Inferior parietal cortex (tissue), 1 donor: ENCODE measurements at regions not wholly inside any gene's neighbourhood (a gene's known extent, or its start where the extent isn't known, plus 50 kb on each side); places are given as distances from the start of the nearest gene placed in this dataset.
"Not testable (repeated sequence)": the region's sequence is repeated elsewhere in the genome, so short reads cannot be mapped to it uniquely, and the experiment has no call there.

Experiments
- DNase-seq: peaks from one replicate; pipeline ENCODE4 v3.0.0-alpha.2; 2016; ENCODE audit errors: extremely low spot score

- DNase-seq, result no peak
Measured at GRCh38 chr5:175347027-175347426, 97.0 kb downstream of the DRD1 start.

GRCh38 chr5:175344331-175345195 is 99.4 kb downstream of the DRD1 start:
- peak; percentile 27 for DNase-seq

DNA sequence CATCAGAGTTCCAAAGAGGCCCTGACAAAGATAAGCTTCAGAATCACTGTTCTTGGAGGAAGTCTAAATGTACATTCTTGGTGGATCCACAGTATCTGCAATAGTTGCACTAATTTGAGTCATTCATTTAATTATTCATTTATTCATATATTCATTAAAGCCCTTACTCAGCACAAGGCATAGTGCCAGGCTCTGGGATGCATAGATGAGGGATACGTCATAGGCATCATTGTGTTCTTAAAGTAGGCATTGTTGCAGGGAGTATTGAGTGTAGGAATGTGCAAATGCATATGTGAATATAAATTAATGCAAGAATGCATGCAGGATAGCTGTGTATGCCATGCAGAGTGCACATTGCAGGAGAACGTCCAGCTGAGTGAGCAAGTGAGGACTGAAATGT is 100.7 kb downstream of the DRD1 start:
- no peak for DNase-seq

DNA sequence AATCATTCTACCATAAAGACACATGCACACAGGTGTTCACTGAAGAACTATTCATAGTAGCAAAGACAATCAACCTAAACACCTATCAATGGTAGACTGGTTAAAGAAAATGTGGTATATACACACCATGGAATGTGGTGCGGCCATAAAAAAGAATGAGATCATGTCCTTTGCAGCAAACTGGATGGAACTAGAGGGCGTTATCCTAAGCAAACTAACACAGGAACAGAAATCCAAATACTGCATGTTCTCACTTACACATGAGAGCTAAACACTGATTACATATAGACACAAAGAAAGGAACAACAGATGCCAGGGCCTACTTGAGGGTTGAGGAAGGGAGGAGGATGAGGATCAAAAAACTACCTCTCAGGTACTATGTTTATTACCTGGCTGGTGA is 103.8 kb downstream of the DRD1 start:
- no peak for DNase-seq

- no peak for DNase-seq
Measured at GRCh38 chr5:175337680-175338079, 106.3 kb downstream of the DRD1 start.

- no peak for DNase-seq
Measured at GRCh38 chr5:175336781-175337180, 107.2 kb downstream of the DRD1 start.

DNA sequence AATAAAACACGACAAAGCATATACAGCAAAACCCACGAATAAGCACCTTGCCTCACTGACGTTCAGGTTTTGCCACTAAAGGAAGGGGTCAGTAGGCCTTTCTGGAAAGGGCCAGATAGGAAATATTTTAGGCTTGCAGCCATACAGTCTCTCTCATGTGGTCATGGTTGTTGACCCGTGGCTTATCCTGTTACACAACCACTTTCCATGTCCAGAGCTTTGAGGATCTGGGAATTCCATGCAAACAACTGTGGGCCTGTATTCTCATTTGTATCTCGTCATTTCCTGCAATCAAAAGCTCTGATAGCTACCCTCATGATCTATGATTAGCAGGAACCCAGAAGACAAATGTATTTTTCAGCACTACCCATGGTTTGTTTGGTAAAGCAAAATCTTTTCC is 108.3 kb downstream of the DRD1 start:
- DNase-seq, result no peak

DNA sequence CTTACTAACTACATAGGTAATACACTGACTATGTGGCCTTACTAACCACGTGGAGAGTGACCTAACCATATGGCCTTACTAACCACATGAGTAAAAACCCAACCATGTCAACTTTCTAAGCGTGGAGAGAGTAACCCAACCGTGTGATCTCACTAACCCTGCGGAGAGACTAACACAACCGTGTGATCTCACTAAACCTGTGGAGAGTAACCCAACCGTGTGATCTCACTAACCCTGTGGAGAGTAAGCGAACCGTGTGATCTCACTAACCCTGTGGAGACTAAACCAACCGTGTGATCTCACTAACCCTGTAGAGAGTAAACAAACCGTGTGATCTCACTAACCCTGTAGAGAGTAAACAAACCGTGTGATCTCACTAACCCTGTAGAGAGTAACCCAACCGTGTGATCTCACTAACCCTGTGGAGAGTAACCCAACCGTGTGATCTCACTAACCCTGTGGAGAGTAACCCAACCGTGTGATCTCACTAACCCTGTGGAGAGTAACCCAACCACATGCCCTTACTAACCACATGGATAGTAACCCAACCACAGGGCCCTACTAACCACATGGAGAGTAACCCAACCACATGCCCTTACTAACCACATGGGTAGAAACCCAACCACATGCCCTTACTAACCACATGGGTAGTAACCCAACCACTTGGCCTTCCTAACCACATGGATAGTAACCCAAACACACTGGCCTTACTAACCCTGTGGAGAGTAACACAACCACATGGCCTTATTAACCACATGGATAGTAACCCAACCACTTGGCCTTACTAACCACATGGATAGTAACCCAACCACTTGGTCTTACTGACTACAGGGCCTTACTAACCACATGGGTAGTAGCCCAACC is 112.6 kb downstream of the DRD1 start:
- DNase-seq, result not testable (repeated sequence)

- DNase-seq, result no peak
Measured at GRCh38 chr5:175329976-175330375, 114.0 kb downstream of the DRD1 start.

DNA sequence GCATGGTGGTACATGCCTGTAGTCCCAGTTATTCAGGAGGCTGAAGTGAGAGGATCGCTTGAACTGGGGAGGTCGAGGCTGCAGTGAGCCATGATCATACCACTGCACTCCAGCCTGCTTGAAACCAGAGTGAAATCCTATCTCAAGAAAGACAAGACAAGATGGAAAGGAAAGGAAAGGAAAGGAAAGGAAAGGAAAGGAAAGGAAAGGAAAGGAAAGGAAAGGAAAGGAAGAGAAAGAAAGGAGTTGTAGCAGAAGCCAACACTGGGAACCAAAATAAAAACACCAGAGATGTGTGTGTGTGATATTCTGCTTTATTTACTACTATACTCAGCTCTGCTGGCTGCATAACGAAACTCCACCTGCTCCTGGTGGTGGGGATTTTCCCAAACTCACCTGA is 115.3 kb downstream of the DRD1 start:
- no peak for DNase-seq

DNA sequence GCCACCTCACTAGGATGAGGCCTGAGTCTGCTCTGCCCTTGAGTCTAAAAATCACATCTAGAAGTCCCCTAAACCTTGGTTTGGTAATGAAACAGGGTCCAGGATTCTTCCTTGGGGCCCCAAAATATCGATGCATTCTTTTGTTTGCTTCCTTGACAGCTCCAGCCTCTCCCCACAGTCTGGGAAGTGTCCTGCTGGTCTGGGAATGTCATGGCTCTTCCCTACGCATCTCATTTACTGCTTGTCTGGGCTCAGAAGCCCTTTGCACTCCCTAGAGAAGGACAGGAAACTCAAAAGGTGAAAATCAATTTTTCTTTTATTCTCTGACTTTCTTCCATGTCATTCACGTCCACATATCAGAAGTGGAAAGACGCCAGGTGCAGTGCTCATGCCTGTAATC is 115.8 kb downstream of the DRD1 start:
- DNase-seq, result no peak

GRCh38 chr5:175325681-175326080 is 118.3 kb downstream of the DRD1 start:
- no peak for DNase-seq

DNA sequence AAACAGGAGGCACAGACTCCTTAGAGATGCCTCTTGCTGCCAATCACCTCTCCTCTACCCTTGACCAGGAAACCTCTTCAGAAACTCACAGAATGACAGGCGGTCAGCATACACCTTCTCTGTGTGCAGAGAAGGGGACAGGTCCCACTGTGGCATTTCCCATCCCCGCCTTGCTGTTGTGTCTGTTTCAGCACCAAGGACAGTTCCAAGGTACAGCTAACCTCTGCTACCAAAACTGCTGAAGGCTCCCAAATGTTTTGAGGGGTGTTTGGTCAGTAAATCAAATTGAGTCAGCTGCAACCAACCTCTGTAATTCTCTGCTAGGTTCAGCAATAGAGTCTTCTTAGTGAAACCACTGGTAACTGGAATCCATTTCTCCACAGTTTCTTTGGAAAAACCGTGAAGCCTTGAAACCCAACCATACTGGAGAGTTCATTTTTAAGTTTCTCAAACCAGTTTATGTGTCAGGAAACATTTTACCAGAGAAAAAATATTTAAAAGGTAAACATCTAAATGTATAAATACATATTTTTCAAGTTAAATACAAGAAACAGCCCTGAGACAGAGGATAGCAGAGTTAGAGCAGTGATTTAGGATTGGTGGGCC is 122.0 kb downstream of the DRD1 start:
- no peak for DNase-seq

GRCh38 chr5:175319199-175319598 is 124.8 kb downstream of the DRD1 start:
- DNase-seq, result no peak

DNA sequence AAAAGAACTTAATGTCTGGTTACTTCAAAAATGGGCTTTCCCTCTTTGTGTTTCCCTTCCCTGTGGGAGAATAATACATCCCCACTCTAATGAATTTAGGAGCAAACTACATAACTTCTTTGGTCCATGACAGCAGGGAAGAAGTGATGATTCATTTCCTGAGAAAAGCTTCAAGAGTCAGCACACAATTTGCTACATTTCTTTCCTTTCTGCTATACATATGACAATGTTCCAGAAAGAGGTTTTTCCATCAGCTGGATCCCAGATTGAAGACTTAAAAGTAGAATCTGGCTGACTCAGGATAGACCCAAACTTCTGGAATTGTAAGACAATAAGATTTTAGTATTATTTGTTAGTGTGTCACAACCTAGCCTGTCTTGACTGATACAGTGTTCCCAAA is 126.1 kb downstream of the DRD1 start:
- DNase-seq, result peak; percentile 41

DNA sequence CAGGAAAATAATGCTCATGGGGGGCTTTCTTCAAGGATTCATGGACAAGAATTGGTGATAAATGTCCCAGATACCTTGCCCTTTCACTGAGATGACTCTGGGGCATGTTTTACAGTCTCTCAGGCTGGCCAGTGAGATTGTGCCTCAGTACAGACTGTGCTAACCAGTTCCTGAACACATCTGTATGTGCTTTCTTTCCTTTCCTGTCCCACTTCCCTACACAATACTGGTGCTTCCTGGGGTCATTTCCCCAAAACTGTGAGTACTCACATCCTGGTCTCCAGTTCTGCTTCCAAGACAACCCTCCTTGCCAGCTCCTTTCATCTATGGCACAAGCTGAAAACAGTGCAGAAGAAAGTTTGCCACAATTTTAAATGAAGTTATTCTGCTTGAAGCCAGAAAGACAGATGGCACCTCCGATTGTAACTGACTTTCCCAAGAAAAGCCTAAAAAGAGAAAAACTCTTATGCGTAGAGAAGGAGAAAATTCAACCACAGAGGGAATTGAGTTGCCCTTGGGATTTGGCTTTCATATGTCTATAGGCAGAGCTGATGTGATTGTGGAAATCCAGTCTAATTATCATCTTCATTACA is 134.7 kb downstream of the DRD1 start:
- no peak for DNase-seq

GRCh38 chr5:175308701-175309100 is 135.3 kb downstream of the DRD1 start:
- no peak for DNase-seq

- no peak for DNase-seq
Measured at GRCh38 chr5:175306381-175306780, 137.6 kb downstream of the DRD1 start.

DNA sequence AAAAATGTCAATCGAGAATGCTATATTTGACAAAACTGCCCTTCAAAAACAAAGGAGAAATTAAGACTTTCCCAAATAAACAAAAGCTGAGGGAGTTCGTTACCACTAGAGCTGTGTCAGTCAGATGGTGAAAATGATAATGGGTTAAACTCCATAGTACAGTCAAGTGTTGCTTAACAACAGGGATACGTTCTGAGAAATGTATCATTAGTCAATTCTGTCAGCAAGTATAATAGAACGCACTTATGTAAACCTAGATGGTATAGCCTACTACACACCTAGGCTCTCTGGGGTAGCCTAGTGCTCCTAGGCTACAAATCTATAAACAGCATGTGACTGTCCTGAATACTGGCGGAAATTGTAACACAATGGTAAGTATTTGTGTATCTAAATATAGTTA is 138.7 kb downstream of the DRD1 start:
- DNase-seq, result no peak

GRCh38 chr5:175290379-175290778 is 153.6 kb downstream of the DRD1 start:
- no peak for DNase-seq

DNA sequence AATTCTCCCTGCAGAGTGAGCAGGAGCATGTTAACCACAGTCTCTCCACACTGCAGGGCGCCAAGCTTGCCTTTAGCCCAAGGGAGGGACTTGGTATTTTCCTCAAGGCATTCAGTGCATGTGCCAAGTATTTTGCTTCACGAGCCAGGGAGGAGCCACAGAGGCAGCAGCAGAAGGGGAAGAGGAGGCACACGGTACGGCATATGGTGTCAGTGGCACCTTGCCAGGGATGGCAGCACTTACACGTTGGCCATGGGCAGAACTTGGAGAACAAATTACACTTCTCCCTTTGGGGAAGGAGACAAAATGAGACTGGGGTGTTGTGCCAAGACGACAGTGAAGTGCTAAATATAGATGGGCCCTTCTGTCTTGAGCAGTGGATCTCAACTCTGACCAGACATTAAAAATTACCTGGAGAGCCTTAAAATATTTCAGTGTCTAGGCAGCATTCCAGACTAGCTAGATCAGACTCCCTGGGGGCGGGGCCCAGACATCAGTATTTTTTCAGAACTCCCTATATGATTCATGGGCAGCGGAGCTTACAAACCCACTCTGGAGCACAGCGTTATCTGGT is 155.8 kb downstream of the DRD1 start:
- DNase-seq, result peak; percentile 76

- DNase-seq, result no peak
Measured at GRCh38 chr5:175286981-175287380, 157.0 kb downstream of the DRD1 start.
